ENCODE measurements at regions not wholly inside any gene's neighbourhood (a gene's known extent, or its start where the extent isn't known, plus 50 kb on each side); places are given as distances from the start of the nearest gene placed in this dataset.
"Not testable (repeated sequence)": the region's sequence is repeated elsewhere in the genome, so short reads cannot be mapped to it uniquely, and the experiment has no call there.

- DNase-seq, result no peak
Measured at GRCh38 chr14:105894978-105895881, 368.8 kb downstream of the TMEM121 start.

- DNase-seq, result not testable (repeated sequence)
Measured at GRCh38 chr14:105896206-105896605, 369.8 kb downstream of the TMEM121 start.

- DNase-seq, result not testable (repeated sequence)
Measured at GRCh38 chr14:105896961-105897724, 370.8 kb downstream of the TMEM121 start.

- no peak for DNase-seq
Measured at GRCh38 chr14:105897725-105898113, 371.3 kb downstream of the TMEM121 start.

DNA sequence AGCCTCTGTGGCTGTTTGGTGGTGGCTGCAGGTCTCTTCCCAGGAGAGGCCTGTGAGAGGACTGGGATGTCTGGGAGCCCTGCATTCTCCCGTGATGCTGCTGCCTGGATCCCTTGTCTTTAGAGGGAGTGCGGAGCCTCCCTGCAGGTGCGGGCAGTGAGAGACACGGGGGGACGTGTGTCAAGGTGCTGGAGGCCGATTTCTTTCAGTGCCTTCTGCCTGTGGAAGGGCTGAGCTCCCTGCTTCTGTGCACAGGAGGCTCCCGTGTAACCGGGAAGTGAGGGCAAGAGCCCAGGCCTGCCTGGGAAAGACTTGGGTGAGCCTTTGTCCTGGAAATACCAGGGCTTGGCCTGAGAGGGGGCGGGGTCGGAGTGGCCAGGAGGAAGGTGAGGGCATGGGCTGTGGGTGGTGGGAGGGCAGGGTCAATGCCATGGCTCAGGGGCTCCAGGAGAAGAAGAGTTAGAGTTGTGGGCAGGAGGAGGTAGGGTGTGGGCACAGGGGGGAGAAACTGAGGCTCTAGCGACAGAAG, 372.2 kb downstream of the TMEM121 start:
- DNase-seq, result no peak

GRCh38 chr14:105899071-105899641, 372.8 kb downstream of the TMEM121 start:
- no peak for DNase-seq

GRCh38 chr14:105899657-105900397, 373.4 kb downstream of the TMEM121 start:
- no peak for DNase-seq

DNA sequence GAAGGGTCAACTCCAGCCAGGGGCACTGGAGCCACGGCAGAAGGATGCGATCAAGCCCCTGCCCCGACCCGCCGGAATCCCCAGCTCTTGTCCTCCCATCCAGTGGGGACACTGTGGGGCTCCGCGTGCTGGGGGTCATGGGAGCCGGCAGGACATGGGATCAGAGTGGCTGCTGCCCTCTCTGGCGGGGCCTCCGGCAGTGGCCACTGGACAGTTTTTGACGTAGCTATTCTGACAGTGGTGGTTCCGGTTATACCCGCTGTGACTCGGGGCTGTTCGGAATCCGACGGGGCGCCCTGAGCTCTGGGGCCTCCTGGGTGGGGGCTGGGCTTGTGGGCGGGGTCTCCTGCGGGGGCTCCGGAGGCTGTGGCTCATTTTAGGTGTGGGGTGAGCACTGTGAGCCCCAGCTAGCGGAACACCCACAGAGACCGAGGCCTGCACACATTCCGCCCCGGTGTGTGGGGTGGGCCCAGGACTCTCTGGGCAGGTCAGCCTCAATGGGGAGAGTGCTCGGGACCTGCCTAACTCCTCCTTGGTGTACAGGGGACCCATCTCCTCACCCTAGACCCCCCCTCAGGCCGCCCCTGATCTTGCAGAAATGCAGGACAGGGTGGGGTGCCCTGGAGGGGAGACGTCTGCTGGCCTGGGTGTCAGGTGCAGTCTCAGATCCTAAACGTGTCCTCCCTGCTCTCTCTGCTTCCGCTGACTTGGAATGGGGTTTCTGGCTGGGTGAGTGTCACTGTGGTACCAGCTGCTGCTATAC, 374.2 kb downstream of the TMEM121 start:
- no peak for DNase-seq

- DNase-seq, result no peak
Measured at GRCh38 chr14:105901226-105901625, 374.8 kb downstream of the TMEM121 start.

DNA sequence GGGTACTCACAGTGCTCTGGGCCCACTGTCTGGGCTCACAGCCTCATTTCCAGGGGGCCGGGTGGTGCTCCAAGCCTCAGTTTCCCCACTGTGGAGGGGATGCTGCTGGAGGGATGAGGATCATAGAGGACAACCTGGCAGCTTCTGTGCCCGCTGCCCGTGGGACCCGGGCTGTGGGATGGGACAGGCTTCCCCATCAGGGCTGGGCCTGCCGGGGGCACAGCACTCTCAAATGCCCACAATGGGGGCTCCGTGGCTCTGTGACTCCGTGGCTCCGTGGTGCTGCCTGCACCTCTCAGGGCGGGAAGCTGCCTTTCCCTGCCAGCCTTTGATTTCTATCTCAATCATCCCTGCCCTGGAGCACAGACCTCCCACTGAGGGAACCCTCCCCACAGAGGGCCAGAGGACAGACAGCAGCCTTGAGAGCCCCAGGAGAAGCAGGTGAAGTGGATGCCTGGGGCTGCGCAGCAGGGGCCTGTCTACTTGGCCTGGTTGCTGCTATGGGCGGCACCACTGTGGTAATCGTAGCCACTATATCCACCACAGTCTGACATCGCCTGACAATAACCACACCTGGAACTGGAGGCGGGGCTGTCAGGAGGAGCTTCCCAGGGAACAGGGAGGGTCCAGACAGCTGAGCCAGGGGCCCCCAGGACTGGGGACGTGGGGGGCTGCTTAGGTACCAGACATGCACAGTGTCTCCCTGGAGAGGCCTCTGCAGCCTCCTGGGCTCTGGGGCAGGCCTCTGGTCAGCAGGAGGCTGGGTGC, 375.9 kb downstream of the TMEM121 start:
- DNase-seq, result no peak

GRCh38 chr14:105902899-105903165, 376.4 kb downstream of the TMEM121 start:
- not testable (repeated sequence) for DNase-seq

DNA sequence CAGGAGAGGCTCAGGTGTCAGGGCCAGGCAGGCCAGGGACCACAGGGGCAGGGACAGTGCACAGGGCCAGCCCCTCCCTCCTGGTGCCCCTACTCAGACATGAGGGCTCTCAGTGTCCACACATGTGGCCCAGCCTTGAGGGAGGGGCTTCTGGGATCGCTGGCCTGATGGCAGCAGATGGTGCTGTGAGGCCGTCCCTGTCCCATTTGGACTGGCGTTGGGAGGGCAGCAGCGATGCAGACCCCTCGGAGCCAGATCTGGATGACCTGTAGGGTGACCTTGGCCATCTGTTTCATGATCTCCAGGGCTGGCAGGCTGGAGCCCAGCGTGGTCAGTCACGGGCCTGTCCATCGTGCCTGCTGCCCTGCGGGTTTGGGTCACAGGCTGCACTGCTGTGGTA, 377.6 kb downstream of the TMEM121 start:
- DNase-seq, result no peak

GRCh38 chr14:105904379-105904778, 378.0 kb downstream of the TMEM121 start:
- no peak for DNase-seq

DNA sequence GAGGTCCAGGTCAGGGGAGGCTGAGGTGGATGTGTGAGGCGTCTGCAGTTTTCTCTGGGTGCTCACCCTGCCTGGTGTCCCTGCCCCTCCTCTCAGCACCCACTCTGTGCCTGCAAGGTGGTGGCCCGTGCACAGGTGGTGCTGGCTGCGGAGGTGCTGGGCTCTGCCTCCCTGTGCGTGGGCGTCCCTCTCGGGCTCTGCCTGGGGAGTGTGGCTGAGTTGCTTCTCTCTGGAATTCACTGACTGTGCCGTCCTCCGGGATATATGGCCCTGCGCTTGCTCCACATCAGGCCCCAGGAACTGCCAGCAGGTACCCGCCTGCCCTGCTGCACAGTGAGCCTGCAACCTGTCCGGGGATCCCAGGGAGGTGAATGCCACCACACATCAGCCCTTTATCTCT, 379.1 kb downstream of the TMEM121 start:
- DNase-seq, result no peak

GRCh38 chr14:105907276-105907675, 380.9 kb downstream of the TMEM121 start:
- no peak for DNase-seq

GRCh38 chr14:105908006-105908405, 381.6 kb downstream of the TMEM121 start:
- no peak for DNase-seq

DNA sequence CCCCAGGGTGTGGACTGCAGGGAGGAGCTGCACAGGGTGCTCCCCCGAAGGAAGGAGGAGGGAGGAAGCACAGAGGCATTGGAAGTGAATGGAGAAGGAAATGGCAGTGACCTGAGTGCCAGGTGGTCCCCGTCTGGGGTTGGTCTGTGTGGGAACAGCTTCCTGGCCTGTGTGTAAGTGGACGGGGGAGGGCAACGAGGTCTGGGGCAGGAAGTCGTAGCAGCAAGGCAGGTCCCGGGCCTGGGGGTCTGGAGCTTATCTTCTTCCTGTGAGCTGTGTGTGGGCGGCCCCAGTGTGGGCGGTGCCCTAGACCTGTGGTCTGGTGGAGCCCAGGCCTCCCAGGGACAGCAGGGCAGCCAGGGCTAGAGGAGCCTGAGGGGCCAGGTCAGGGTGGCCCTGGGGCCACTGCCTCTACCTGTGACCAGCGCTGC, 382.1 kb downstream of the TMEM121 start:
- DNase-seq, result peak in 1 of 2 donors; percentile 19

DNA sequence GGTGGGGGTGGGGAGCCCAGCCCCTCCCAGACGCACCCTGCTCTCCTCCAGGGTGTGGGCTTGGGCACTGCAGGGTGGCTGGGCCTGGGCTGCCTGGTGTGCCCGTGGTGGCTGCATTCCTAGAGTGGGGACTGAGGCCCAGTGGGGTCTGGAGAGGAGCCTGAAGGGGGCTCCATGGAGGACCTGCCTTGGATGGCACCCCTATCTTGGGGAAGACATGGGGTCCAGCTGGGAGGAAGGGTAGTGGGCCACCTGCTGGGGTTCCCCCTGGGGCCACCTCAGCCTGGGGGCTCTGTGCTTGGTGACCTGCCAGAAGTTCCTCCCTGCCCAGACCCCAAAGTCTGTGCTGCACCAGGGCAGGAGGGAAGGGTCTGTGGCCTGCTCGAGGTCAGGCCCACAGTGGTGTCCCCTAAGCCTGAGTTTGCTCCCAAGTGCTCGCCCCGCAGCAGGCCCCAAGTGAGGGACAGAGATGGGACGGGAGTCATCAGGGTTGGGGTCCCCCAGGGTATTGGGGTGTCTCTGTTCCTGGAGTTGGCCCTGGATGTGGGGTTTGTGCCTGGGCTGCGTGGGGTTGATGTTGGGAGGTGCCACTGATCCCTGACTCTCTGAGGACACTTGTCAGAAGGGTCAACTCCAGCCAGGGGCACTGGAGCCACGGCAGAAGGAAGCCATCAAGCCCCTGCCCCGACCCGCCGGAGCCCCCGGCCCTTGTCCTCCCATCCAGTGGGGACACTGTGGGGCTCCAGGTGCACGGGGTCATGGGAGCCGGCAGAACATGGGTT, 382.9 kb downstream of the TMEM121 start:
- DNase-seq, result no peak

DNA sequence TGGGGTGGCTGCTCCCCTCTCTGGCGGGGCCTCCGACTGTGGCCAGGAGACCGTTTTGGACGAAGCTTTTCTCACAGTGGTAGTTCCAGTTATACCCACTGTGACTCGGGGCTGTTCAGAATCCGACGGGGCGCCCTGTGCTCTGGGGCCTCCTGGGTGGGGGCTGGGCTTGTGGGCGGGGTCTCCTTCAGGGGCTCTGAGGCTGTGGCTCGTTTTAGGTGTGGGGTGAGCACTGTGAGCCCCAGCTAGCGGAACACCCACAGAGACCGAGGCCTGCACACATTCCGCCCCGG, 383.4 kb downstream of the TMEM121 start:
- not testable (repeated sequence) for DNase-seq

GRCh38 chr14:105910426-105910825, 384.0 kb downstream of the TMEM121 start:
- no peak for DNase-seq

All from CD4-positive, alpha-beta T cell treated with Interleukin-1 beta for 1 hour (primary cell).